ENCODE measurements at regions not wholly inside any gene's neighbourhood (a gene's known extent, or its start where the extent isn't known, plus 50 kb on each side); places are given as distances from the start of the nearest gene placed in this dataset.

DNA sequence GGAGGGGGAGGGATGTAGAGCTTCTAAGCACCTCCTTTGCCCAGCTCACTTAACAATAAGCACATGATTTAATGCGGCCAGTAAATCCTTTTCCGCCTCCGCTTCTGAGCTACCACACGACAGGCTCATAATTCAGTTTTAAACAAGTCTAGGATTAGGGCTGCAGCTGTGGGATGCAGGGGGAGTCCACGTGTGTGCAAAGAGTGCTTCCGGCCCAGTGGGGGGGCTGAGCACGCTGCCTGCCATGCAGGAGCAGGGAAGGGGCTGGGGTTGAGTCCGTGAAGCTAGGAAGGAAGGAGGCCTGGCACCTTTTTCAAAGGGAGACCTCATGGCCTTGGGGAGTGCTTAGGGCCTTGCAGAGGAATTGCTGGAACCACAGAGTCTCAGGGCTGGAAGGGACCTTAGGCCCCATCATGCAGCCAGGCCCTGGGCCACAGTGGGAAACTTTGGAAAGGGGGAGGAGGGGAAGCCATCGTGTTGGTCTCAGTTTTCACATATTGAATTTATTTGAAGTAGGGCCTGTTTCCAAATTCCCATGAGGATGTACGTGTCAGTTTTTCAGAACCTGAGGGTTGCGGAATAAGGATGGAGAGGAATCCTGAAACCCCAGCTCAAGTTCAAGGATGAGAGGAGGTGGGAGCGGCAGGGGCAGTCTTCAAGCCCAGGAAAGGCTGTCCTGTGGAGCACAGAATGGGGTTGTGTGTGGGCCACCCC is 96.1 kb downstream of the VEGFA start:
- Histone ChIP-seq H3K4me1 (ENCODE audit: control insufficient read depth in 5 of 5, insufficient read depth in 5 of 5, low read length in 5 of 5) (peaks cover 0 to 17% (median 4%) of the 10 kb centered on the region in 5 donors), H3K9me3 (ENCODE audit: control insufficient read depth in 4 of 4, insufficient read depth in 3 of 4, low read length in 3 of 4) (no peaks in the 10 kb centered on the region), H3K27ac (ENCODE audit: low read depth in 1 of 2, low read length in 1 of 2) (no peak overlapping the region), H3K4me3 (no peak overlapping the region), H3K36me3 (ENCODE audit: control insufficient read depth in 4 of 4, insufficient read depth in 4 of 4, low read length in 4 of 4) (no peaks in the 10 kb centered on the region), H3K27me3 (ENCODE audit: control insufficient read depth in 3 of 3, insufficient read depth in 3 of 3, low read length in 2 of 3) (no peaks in the 10 kb centered on the region), H3K9ac (ENCODE audit: insufficient read depth in 1 of 2, low read length in 2 of 2) (no peak overlapping the region)
- no peak for ATAC-seq (ENCODE audit: insufficient read depth, low FRiP score)
- no peak for DNase-seq
- WGBS, 2 donors, result 69 to 85% methylated on average over 12 of the region's 12 CpGs
- no peak for TF ChIP-seq CTCF (IDR thresholded peaks at IDR 0.05; ENCODE audit: control extremely low read depth, extremely low read depth)

DNA sequence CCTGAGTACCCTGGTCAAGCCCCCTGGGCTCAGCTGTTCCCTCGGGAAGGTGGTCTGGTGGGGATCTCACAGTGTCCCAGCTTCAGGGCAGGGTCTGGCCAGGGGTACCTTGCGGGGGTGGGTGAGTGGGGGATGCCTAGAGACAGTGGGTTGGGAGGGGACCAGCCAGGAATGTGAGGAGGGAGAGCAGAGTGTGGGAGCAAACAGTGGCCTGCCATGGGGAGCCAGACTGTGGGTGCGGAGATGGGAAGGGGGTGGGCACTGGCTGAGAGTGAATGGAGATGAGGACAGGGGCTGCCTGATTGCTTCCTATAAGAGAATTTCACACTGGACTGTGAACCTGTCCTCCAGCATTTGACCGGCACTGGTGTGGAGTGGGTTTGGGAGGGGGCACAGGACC is 95.1 kb downstream of the VEGFA start:
- TF ChIP-seq CTCF (IDR thresholded peaks at IDR 0.05; ENCODE audit: control extremely low read depth, extremely low read depth), result no peak
- ATAC-seq (ENCODE audit: insufficient read depth, low FRiP score) (no peak), DNase-seq (no peak)
- no peak overlapping the region for H3K9ac ChIP-seq (ENCODE audit: insufficient read depth in 1 of 2, low read length in 2 of 2)
- no peaks in the 10 kb centered on the region for H3K9me3 ChIP-seq (ENCODE audit: control insufficient read depth in 4 of 4, insufficient read depth in 3 of 4, low read length in 3 of 4)
- 84 to 93% methylated on average over 4 of the region's 4 CpGs for WGBS, 2 donors
- peaks cover 0 to 15% (median 1%) of the 10 kb centered on the region in 5 donors for H3K4me1 ChIP-seq (ENCODE audit: control insufficient read depth in 5 of 5, insufficient read depth in 5 of 5, low read length in 5 of 5)
- H3K27me3 ChIP-seq (ENCODE audit: control insufficient read depth in 3 of 3, insufficient read depth in 3 of 3, low read length in 2 of 3), result no peaks in the 10 kb centered on the region
- no peak overlapping the region for H3K27ac ChIP-seq (ENCODE audit: low read depth in 1 of 2, low read length in 1 of 2)
- no peaks in the 10 kb centered on the region for H3K36me3 ChIP-seq (ENCODE audit: control insufficient read depth in 4 of 4, insufficient read depth in 4 of 4, low read length in 4 of 4)
- H3K4me3 ChIP-seq, result no peak overlapping the region

DNA sequence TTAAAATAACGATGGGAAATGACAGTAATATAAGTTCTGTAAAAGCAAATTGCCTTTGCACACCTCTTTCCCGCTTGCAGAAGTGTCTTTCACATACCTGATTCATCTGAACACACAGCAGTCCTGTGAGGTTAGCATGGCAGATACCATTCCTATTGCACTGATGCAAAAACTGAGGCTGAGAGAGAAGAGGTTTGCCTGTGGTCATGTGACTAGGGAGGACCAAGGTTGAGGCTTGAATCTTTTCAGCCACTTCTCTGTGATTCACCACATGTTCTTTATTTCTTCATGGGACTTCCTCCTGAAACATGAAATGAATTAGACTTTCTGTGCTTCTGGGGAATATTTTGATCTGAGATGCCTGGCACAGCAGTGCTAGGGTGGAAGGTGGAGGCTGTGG is 92.9 kb downstream of the VEGFA start:
- H3K4me1 ChIP-seq (ENCODE audit: control insufficient read depth in 5 of 5, insufficient read depth in 5 of 5, low read length in 5 of 5), result peaks cover 0 to 25% (median 0%) of the 10 kb centered on the region in 5 donors
- ATAC-seq (ENCODE audit: insufficient read depth, low FRiP score) (no peak), DNase-seq (no peak)
- H3K27ac ChIP-seq (ENCODE audit: low read depth in 1 of 2, low read length in 1 of 2), result no peak overlapping the region
- WGBS, 2 donors, result 87 to 93% methylated on average over 2 of the region's 2 CpGs
- no peak overlapping the region for H3K9ac ChIP-seq (ENCODE audit: insufficient read depth in 1 of 2, low read length in 2 of 2)
- no peak overlapping the region for H3K4me3 ChIP-seq
- H3K9me3 ChIP-seq (ENCODE audit: control insufficient read depth in 4 of 4, insufficient read depth in 3 of 4, low read length in 3 of 4), result no peaks in the 10 kb centered on the region
- no peaks in the 10 kb centered on the region for H3K36me3 ChIP-seq (ENCODE audit: control insufficient read depth in 4 of 4, insufficient read depth in 4 of 4, low read length in 4 of 4)
- H3K27me3 ChIP-seq (ENCODE audit: control insufficient read depth in 3 of 3, insufficient read depth in 3 of 3, low read length in 2 of 3), result no peaks in the 10 kb centered on the region
- TF ChIP-seq CTCF (IDR thresholded peaks at IDR 0.05; ENCODE audit: control extremely low read depth, extremely low read depth), result no peak

All from lung (tissue), 11 donors.